Lower lobe of right lung (tissue), 2 donors: ENCODE measurements at regions not wholly inside any gene's neighbourhood (a gene's known extent, or its start where the extent isn't known, plus 50 kb on each side); places are given as distances from the start of the nearest gene placed in this dataset.
"Not testable (repeated sequence)": the region's sequence is repeated elsewhere in the genome, so short reads cannot be mapped to it uniquely, and the experiment has no call there.

Source experiments
- ATAC-seq, 2 donors: fragments of 200-7000 bp; cut with Tn5 transposase; one replicate each; pipeline ENCODE4 v1.9.1; 2020 to 2022; ENCODE audit warnings: mild to moderate bottlenecking in 2 of 2, moderate library complexity in 2 of 2
- DNase-seq: peaks from one replicate; pipeline ENCODE4 v3.0.0-alpha.2; 2020
- H3K27ac ChIP-seq: fragments of 200-600 bp; one replicate; pipeline ENCODE4 v1.8.0; 2022
- H3K27me3 ChIP-seq: fragments of 200-600 bp; one replicate; pipeline ENCODE4 v1.8.0; 2022; ENCODE audit warnings: low read depth
- H3K36me3 ChIP-seq: fragments of 200-600 bp; one replicate; pipeline ENCODE4 v1.8.0; 2022; ENCODE audit warnings: mild to moderate bottlenecking
- H3K4me1 ChIP-seq: fragments of 200-600 bp; one replicate; pipeline ENCODE4 v1.8.0; 2022
- H3K4me3 ChIP-seq: fragments of 200-600 bp; one replicate; pipeline ENCODE4 v1.8.0; 2022; ENCODE audit warnings: mild to moderate bottlenecking
- H3K9me3 ChIP-seq: fragments of 200-600 bp; one replicate; pipeline ENCODE4 v1.8.0; 2022
- intact Hi-C: fragments of 100-400 bp; cut with DNase I; formaldehyde crosslinking; loops from one replicate; pipeline ENCODE4 v1.11.0; 2022
- TF ChIP-seq, protein P1 (sequence below): fragments of 200-600 bp; IDR thresholded peaks from one replicate; pipeline ENCODE4 v1.8.0; 2022; ENCODE audit warnings: antibody characterized with exemption, mild to moderate bottlenecking
- donor health status: DM: no; HTN: yes; CAD: no; lungs with severe emphysema.

DNA sequence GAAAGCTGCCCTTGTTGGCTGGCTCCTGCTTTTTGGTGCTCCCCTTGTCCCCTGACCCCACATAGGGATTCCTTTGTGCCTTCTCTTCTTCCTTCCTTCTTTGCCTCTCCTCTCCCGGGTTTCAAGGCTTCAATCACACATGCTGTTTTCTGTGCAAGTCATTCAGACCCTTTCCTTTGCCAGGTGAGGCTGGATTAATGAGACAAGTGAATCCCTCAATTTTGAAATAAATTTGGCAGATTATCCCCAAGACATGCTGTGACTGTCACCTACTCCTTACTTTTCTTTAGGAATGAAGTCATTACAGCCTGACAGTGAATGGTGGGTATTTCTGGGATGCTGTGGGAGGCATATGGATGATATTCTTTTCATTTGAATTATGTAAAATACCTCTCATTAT, 259.0 kb upstream of the RGMA start:
- intact Hi-C loops = no loop called here
- no peak overlapping the region for H3K4me3 ChIP-seq

DNA sequence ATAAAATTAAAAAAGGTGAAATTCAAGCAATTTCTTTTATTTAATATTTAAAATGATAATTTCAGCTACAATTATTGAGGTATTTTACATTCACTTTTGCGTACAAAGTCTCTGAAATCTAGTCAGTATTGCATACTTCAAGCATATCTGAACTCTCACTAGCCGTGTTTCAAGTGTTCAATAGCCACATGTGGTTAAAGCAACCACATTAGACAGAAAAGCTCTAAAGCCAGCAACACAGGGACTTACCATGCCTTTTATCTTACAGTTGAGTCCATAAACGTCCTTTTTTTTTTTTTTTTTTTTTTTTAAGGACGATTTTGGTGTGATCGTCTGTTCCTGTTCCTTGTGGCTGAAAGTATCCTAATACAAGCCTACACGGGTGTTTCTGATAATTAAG, 257.0 kb upstream of the RGMA start:
- H3K27ac ChIP-seq = no peak overlapping the region
- H3K36me3 ChIP-seq = no peaks in the 10 kb centered on the region
- H3K27me3 ChIP-seq = no peaks in the 10 kb centered on the region
- intact Hi-C loops = no loop called here
- ATAC-seq (no peak), DNase-seq (no peak)
- H3K9me3 ChIP-seq = no peaks in the 10 kb centered on the region
- no peak overlapping the region for H3K4me3 ChIP-seq
- H3K4me1 ChIP-seq = no peaks in the 10 kb centered on the region
- TF ChIP-seq, protein P1, sequence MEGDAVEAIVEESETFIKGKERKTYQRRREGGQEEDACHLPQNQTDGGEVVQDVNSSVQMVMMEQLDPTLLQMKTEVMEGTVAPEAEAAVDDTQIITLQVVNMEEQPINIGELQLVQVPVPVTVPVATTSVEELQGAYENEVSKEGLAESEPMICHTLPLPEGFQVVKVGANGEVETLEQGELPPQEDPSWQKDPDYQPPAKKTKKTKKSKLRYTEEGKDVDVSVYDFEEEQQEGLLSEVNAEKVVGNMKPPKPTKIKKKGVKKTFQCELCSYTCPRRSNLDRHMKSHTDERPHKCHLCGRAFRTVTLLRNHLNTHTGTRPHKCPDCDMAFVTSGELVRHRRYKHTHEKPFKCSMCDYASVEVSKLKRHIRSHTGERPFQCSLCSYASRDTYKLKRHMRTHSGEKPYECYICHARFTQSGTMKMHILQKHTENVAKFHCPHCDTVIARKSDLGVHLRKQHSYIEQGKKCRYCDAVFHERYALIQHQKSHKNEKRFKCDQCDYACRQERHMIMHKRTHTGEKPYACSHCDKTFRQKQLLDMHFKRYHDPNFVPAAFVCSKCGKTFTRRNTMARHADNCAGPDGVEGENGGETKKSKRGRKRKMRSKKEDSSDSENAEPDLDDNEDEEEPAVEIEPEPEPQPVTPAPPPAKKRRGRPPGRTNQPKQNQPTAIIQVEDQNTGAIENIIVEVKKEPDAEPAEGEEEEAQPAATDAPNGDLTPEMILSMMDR = no peak

More for the DNA sequence above, 259.0 kb upstream of the RGMA start:
- DNase-seq (no peak), ATAC-seq (no peak)
- H3K27me3 ChIP-seq = no peaks in the 10 kb centered on the region
- H3K36me3 ChIP-seq = no peaks in the 10 kb centered on the region
- H3K4me1 ChIP-seq = no peaks in the 10 kb centered on the region
- H3K27ac ChIP-seq = no peak overlapping the region
- TF ChIP-seq, protein P1 = no peak
- H3K9me3 ChIP-seq = no peaks in the 10 kb centered on the region

DNA sequence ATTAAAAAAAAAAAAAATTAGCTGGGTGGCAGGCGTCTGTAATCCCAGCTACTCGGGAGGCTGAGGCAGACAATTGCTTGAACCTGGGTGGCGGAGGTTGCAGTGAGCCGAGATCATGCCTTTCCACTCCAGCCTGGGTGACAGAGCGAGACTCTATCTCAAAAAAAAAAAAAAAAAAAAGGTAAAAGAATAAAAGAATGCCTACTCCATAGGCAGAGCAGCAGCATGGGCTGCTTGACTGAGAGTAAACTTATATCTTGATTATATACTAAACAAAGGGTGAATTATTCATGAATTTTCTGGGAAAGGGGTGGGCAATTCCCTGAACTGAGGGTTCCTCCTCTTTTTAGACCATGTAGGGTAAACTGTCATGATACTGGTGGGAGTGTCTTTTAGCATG, 254.4 kb upstream of the RGMA start:
- H3K27ac ChIP-seq, H3K9me3 ChIP-seq, DNase-seq, H3K36me3 ChIP-seq, intact Hi-C loops, H3K27me3 ChIP-seq, ATAC-seq, H3K4me1 ChIP-seq, H3K4me3 ChIP-seq: not testable (repeated sequence)

DNA sequence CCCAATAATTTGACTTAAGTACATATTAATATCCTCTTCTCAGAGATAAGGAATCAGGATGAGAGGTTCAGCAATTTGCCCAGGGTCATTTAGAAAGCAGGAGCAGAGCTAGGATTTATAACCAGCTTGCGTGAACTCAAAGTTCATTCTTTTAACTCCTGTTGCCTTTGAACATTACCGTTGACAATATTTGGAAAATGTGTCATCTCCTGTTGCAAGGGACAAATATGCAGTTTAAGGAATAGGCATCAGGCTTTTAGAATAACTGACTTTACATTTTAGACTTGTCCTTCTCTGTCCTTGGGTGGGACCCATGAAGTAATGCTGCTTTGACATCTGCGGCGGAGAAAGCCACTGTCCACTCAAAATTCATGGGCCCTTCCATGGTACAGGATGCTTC, 252.2 kb upstream of the RGMA start:
- Histone ChIP-seq H3K4me3 (no peak overlapping the region), H3K27me3 (peaks cover 5% of the 10 kb centered on the region), H3K9me3 (no peaks in the 10 kb centered on the region), H3K4me1 (no peaks in the 10 kb centered on the region), H3K27ac (no peak overlapping the region), H3K36me3 (no peaks in the 10 kb centered on the region)
- intact Hi-C loops = no loop called here
- DNase-seq = no peak
- TF ChIP-seq, protein P1 = no peak
- ATAC-seq = no peak

DNA sequence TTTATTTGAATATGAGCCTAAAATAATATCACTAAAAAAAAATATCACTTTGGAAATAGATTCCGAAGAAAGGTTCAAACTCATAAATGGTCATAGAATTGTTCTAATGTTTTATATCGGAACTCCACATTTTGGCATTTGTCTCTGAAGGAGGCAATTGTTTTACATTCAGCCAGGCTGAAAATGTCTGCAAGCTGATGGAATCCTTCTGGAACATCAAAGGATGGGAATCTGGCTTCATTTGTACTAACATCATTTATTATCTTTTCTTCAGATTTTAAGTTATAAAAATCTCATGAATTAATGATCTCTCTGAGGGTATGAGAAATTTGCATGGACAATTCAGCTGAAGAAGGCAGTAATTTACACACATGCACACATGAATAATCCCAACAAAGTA, 251.4 kb upstream of the RGMA start:
- H3K4me3 ChIP-seq = no peak overlapping the region
- TF ChIP-seq, protein P1 = no peak
- intact Hi-C loops = no loop called here
- no peaks in the 10 kb centered on the region for H3K9me3 ChIP-seq
- peaks cover 5% of the 10 kb centered on the region for H3K27me3 ChIP-seq
- no peak for ATAC-seq
- no peak for DNase-seq
- H3K36me3 ChIP-seq = no peaks in the 10 kb centered on the region
- H3K4me1 ChIP-seq = no peaks in the 10 kb centered on the region
- H3K27ac ChIP-seq = no peak overlapping the region

DNA sequence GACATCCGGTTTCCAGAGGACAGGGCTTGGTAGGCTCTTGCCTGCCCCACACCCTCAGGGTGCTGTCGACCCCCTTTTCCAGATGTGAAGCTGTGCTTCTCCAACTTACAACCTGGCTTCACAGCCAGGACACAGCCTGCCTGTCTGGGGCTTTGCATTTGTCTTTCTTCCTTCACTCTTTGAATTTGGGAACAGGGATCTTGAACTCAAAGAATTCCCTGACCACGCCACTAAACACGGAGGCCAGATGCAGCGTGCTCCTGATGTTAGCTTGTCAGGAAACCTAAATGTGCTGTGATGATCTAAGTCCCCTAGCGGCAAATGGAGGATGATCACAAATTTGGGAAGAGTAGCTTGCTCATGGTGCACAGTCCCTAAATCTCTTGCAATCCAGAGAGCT, 244.8 kb upstream of the RGMA start:
- intact Hi-C loops = no loop called here
- TF ChIP-seq, protein P1 = no peak
- H3K36me3 ChIP-seq = no peaks in the 10 kb centered on the region
- H3K9me3 ChIP-seq = no peaks in the 10 kb centered on the region
- ATAC-seq (no peak), DNase-seq (no peak)
- no peaks in the 10 kb centered on the region for H3K4me1 ChIP-seq
- peaks cover 15% of the 10 kb centered on the region for H3K27me3 ChIP-seq
- no peak overlapping the region for H3K27ac ChIP-seq
- no peak overlapping the region for H3K4me3 ChIP-seq

DNA sequence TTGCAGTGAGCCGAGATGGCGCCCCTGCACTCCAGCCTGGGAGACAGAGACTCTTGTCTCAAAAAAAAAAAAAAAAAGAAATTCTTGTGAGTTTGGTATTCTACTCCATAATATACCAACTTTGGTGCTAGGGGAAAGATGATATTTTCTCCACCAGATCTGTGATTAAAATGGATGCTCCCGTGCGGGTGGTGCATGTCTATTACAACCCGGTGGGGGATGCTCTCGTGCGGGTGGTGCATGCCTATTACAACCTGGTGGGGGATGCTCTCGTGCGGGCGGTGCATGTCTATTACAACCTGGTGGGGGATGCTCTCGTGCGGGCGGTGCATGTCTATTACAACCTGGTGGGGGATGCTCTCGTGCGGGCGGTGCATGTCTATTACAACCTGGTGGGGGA, 244.1 kb upstream of the RGMA start:
- intact Hi-C loops, H3K27ac ChIP-seq, H3K9me3 ChIP-seq, ATAC-seq, H3K36me3 ChIP-seq, DNase-seq, H3K4me1 ChIP-seq, H3K4me3 ChIP-seq: not testable (repeated sequence)
- H3K27me3 ChIP-seq = peaks cover 15% of the 10 kb centered on the region
